CD14-positive monocyte (primary cell): ENCODE measurements at regions not wholly inside any gene's neighbourhood (a gene's known extent, or its start where the extent isn't known, plus 50 kb on each side); places are given as distances from the start of the nearest gene placed in this dataset.

Source experiments
- DNase-seq, 3 donors: peaks; one replicate each; pipeline ENCODE4 v3.0.0-alpha.2; 2011 to 2022
- H2AFZ ChIP-seq: 2 replicates; pipeline ENCODE4 v1.6.0; 2012; ENCODE audit warnings: mild to moderate bottlenecking, low read depth, low read length, inconsistent platforms; ENCODE audit not compliant: insufficient read depth, poor library complexity, severe bottlenecking
- H3K27ac ChIP-seq, 2 donors: 1 replicate in 1 of 2; 2 replicates in 1 of 2; pipeline ENCODE4 v1.5.1; 2012 to 2013; ENCODE audit warnings: low read length in 2 of 2, control low read depth in 1 of 2, inconsistent platforms in 1 of 2, low read depth in 1 of 2, mild to moderate bottlenecking in 1 of 2
- H3K27me3 ChIP-seq, 2 donors: one replicate each; pipeline versions ENCODE4 v1.6.0 to v1.6.1; 2011 to 2013; ENCODE audit warnings: low read length in 2 of 2; ENCODE audit not compliant: control insufficient read depth in 2 of 2, insufficient read depth in 2 of 2
- H3K36me3 ChIP-seq, 2 donors: replicated peaks in 1 of 2; 1 replicate in 1 of 2; 2 replicates in 1 of 2; pipeline versions ENCODE4 v1.5.1 to v1.6.1; 2012 to 2013; ENCODE audit warnings: low read length in 2 of 2, control low read depth in 1 of 2, inconsistent platforms in 1 of 2, mild to moderate bottlenecking in 1 of 2; ENCODE audit not compliant: insufficient read depth in 2 of 2, control insufficient read depth in 1 of 2
- H3K4me1 ChIP-seq, 2 donors: 1 replicate in 1 of 2; 2 replicates in 1 of 2; pipeline versions ENCODE4 v1.5.1 to v1.6.1; 2012 to 2013; ENCODE audit warnings: low read length in 2 of 2, control low read depth in 1 of 2, inconsistent platforms in 1 of 2, mild to moderate bottlenecking in 1 of 2, moderate library complexity in 1 of 2; ENCODE audit not compliant: insufficient read depth in 2 of 2, control insufficient read depth in 1 of 2
- H3K4me2 ChIP-seq: replicated peaks from 2 replicates; pipeline ENCODE3; 2012; ENCODE audit warnings: low read length, moderate library complexity, mild to moderate bottlenecking; ENCODE audit not compliant: poor library complexity, severe bottlenecking; ENCODE audit errors: extremely low read depth
- H3K4me3 ChIP-seq, 3 experiments: fragments of 200-600 bp in 1 of 3; sonication (generic) in 1 of 3; replicated peaks in 1 of 3; 1 replicate in 2 of 3; 2 replicates in 1 of 3; pipeline ENCODE4 v1.5.1; 2011 to 2013; ENCODE audit warnings: low read length in 3 of 3, mild to moderate bottlenecking in 3 of 3, control low read depth in 2 of 3, low read depth in 2 of 3, inconsistent platforms in 1 of 3, moderate library complexity in 1 of 3
- H3K79me2 ChIP-seq: 2 replicates; pipeline ENCODE4 v1.6.0; 2012; ENCODE audit warnings: mild to moderate bottlenecking, control low read depth, inconsistent platforms, low read length, moderate library complexity; ENCODE audit not compliant: insufficient read depth
- H3K9ac ChIP-seq: 2 replicates; pipeline ENCODE4 v1.6.0; 2017; ENCODE audit warnings: low read length, mild to moderate bottlenecking; ENCODE audit not compliant: insufficient read depth, poor library complexity, severe bottlenecking
- H3K9me3 ChIP-seq, 2 donors: replicated peaks in 1 of 2; 1 replicate in 1 of 2; 2 replicates in 1 of 2; pipeline versions ENCODE4 v1.5.1 to v1.6.1; 2012 to 2013; ENCODE audit warnings: low read length in 2 of 2, control low read depth in 1 of 2; ENCODE audit not compliant: control insufficient read depth in 1 of 2, insufficient read depth in 1 of 2
- H4K20me1 ChIP-seq: 2 replicates; pipeline ENCODE4 v1.6.0; 2012; ENCODE audit warnings: mild to moderate bottlenecking, low read length, control low read depth, moderate library complexity; ENCODE audit not compliant: insufficient read depth
- H3K27ac Mint-ChIP-seq, 7 donors: one replicate each; pipeline ENCODE4 v1.8.0; 2020; ENCODE audit warnings: mild to moderate bottlenecking in 7 of 7, mixed read lengths in 7 of 7, moderate library complexity in 6 of 7, inconsistent platforms in 2 of 7
- H3K27me3 Mint-ChIP-seq, 3 donors: one replicate each; pipeline ENCODE4 v1.8.0; 2021 to 2022; ENCODE audit warnings: low read depth in 3 of 3, mild to moderate bottlenecking in 3 of 3, mixed read lengths in 3 of 3, moderate library complexity in 3 of 3, inconsistent platforms in 1 of 3
- H3K36me3 Mint-ChIP-seq, 2 donors: one replicate each; pipeline ENCODE4 v1.8.0; 2020; ENCODE audit warnings: mixed read lengths in 2 of 2, inconsistent platforms in 1 of 2, mild to moderate bottlenecking in 1 of 2
- H3K4me1 Mint-ChIP-seq: one replicate; pipeline ENCODE4 v1.8.0; 2020; ENCODE audit warnings: mild to moderate bottlenecking, mixed read lengths
- H3K4me3 Mint-ChIP-seq, 2 donors: one replicate each; pipeline ENCODE4 v1.8.0; 2020; ENCODE audit warnings: mild to moderate bottlenecking in 2 of 2, mixed read lengths in 2 of 2, moderate library complexity in 1 of 2
- H3K9me3 Mint-ChIP-seq, 7 donors: one replicate each; pipeline ENCODE4 v1.8.0; 2020 to 2022; ENCODE audit warnings: mixed read lengths in 7 of 7, mild to moderate bottlenecking in 6 of 7, moderate library complexity in 6 of 7, inconsistent platforms in 2 of 7
- CTCF ChIP-seq: fragments of 200-600 bp; IDR thresholded peaks from one replicate; pipeline ENCODE4 v1.8.0; 2022; ENCODE audit warnings: antibody characterized with exemption, mild to moderate bottlenecking
- WGBS: methylation state at CpG from one replicate; pipeline ENCODE4 v1.1.5; 2013; ENCODE audit warnings: missing lambda C conversion rate; ENCODE audit not compliant: insufficient coverage; 5-methylcytosine and 5-hydroxymethylcytosine counted together
- intact Hi-C, 2 donors: fragments of 100-400 bp; cut with micrococcal nuclease; formaldehyde crosslinking; loops; one replicate each; pipeline versions ENCODE4 v1.15.0 to v1.15.1; 2023

DNA sequence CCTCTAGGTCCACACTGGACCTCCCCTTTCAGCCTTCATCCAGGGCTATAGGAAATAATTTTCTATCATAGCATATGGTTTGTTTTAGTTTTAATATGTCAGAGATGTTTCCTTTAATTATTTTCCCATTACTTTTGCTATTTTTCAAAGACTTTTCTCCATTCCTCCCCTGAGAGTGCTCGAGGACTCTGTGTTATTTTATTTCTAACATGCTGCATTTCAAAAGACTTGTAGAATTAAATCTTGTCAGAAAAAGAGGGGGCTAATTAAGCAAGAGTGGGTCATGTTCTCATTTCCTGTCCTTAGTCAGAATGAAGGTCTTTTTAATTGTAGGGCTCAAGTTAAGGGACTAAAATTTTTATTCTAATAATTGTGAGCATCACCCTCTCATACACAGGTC is 71.6 kb upstream of the CTTNBP2 start:
- Mint-ChIP-seq H3K36me3 (no peaks in the 10 kb centered on the region), H3K4me3 (no peak overlapping the region), H3K4me1 (no peaks in the 10 kb centered on the region), H3K27me3 (no peaks in the 10 kb centered on the region), H3K27ac (no peak overlapping the region), H3K9me3 (peaks cover 0 to 6% (median 2%) of the 10 kb centered on the region in 7 donors)
- Histone ChIP-seq H2AFZ (no peak overlapping the region), H3K9ac (no peak overlapping the region), H4K20me1 (no peaks in the 10 kb centered on the region), H3K27me3 (no peaks in the 10 kb centered on the region), H3K9me3 (peaks cover 0 to 4% of the 10 kb centered on the region in 2 donors), H3K79me2 (no peaks in the 10 kb centered on the region), H3K4me3 (no peak overlapping the region), H3K4me2 (no peak overlapping the region), H3K36me3 (no peaks in the 10 kb centered on the region), H3K27ac (no peak overlapping the region), H3K4me1 (no peaks in the 10 kb centered on the region)
- no peak for TF ChIP-seq CTCF
- intact Hi-C loops, result no loop called here
- WGBS, result no CpG with 5 or more reads among the region's 1 CpG
- DNase-seq, result no peak

DNA sequence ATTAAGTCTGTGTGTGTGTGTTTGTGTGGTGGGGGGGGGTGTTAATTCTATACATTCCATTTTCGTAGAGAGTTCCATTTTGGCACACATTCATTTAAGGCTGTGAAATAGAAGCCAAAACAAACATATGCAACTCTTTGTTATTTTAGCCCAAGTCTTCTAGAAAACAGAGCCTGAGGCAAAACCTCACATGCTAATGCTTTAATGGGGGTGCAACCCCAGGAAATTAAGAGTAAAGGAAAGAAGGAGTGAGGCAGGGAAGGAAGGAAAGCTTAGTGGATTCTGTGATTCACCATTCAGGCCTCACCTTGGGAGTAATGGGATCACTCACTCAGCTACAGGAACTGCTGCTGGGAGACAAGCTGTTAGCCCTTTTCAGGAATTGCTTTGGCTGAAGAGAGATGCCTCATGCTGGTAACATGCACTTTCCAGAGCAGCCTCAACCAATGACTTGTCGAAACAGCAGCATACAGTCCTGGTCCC is 73.0 kb upstream of the CTTNBP2 start:
- Histone ChIP-seq H3K36me3 (no peaks in the 10 kb centered on the region), H3K4me1 (no peaks in the 10 kb centered on the region), H3K9me3 (peaks cover 0 to 4% of the 10 kb centered on the region in 2 donors), H4K20me1 (no peaks in the 10 kb centered on the region), H3K4me2 (no peak overlapping the region), H3K27me3 (no peaks in the 10 kb centered on the region), H3K79me2 (no peaks in the 10 kb centered on the region), H3K9ac (no peak overlapping the region), H3K4me3 (no peak overlapping the region), H3K27ac (no peak overlapping the region), H2AFZ (no peak overlapping the region)
- Mint-ChIP-seq H3K27ac (no peak overlapping the region), H3K4me3 (no peak overlapping the region), H3K27me3 (no peaks in the 10 kb centered on the region), H3K9me3 (peaks cover 0 to 6% (median 1%) of the 10 kb centered on the region in 7 donors), H3K36me3 (no peaks in the 10 kb centered on the region), H3K4me1 (no peaks in the 10 kb centered on the region)
- DNase-seq, result no peak
- no peak for TF ChIP-seq CTCF
- 69% methylated on average over 1 of the region's 2 CpGs for WGBS
- intact Hi-C loops, result no loop called here
